Vagina (tissue), 2 donors: ENCODE measurements at regions not wholly inside any gene's neighbourhood (a gene's known extent, or its start where the extent isn't known, plus 50 kb on each side); places are given as distances from the start of the nearest gene placed in this dataset.

Source experiments
- CTCF ChIP-seq, 3 experiments: fragments of 450-650 bp in 2 of 3; fragments of 200-600 bp in 1 of 3; sonication (generic) in 1 of 3; IDR thresholded peaks; one replicate each; pipeline ENCODE4 v1.5.1; 2017 to 2019; ENCODE audit warnings: antibody characterized with exemption in 3 of 3, mild to moderate bottlenecking in 2 of 3, moderate library complexity in 2 of 3
- POLR2A ChIP-seq, 2 donors: fragments of 450-650 bp; IDR thresholded peaks; one replicate each; pipeline ENCODE4 v1.6.1; 2017; ENCODE audit warnings: antibody characterized with exemption in 2 of 2, mild to moderate bottlenecking in 2 of 2, moderate library complexity in 2 of 2
- POLR2AphosphoS5 ChIP-seq, 2 donors: sonication (generic); formaldehyde crosslinking; IDR thresholded peaks; one replicate each; pipeline ENCODE4 v1.9.0; 2017; ENCODE audit warnings: antibody characterized with exemption in 2 of 2, mild to moderate bottlenecking in 2 of 2, low read depth in 1 of 2; ENCODE audit not compliant: insufficient read depth in 1 of 2

- TF ChIP-seq CTCF (IDR thresholded peaks at IDR 0.05) (no peak), POLR2A (IDR thresholded peaks at IDR 0.05) (no peak), POLR2AphosphoS5 (IDR thresholded peaks at IDR 0.05; ENCODE audit: insufficient read depth in 1 of 2, low read depth in 1 of 2) (no peak)
Measured at GRCh38 chr7:115183431-115184057, 261.6 kb downstream of the MDFIC start.
